Stimulated activated CD4-positive, alpha-beta T cell treated with anti-CD3 and anti-CD28 coated beads, Interleukin-1b, Interleukin-23, amount 100 ng/mL, for 4 hours (primary cell): ENCODE measurements at regions not wholly inside any gene's neighbourhood (a gene's known extent, or its start where the extent isn't known, plus 50 kb on each side); places are given as distances from the start of the nearest gene placed in this dataset.
"Not testable (repeated sequence)": the region's sequence is repeated elsewhere in the genome, so short reads cannot be mapped to it uniquely, and the experiment has no call there.

Experiments
- DNase-seq, 2 donors: peaks; one replicate each; pipeline ENCODE4 v3.0.0-alpha.2; 2020; ENCODE audit warnings: low read depth in 2 of 2

GRCh38 chr9:33695299-33695698 lies 100.1 kb upstream of the PRSS3 start:
- DNase-seq = no peak

DNA sequence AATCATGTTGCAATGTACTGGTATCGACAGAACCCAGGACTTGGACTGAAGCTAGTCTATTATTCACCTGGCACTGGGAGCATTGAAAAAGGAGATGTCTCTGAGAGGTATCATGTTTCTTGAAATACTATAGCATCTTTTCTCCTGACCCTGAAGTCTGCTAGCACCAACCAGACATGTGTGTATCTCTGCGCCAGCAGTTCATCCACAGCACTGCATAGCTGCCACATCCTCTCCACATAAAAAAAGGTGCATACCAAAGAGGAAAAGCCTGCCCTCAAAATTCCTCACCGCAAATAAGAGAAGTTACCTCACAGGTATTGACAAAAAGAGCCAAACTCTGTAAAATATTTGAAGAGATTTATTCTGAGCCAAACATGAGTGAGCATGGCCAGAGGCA lies 99.5 kb upstream of the PRSS3 start:
- no peak for DNase-seq

DNA sequence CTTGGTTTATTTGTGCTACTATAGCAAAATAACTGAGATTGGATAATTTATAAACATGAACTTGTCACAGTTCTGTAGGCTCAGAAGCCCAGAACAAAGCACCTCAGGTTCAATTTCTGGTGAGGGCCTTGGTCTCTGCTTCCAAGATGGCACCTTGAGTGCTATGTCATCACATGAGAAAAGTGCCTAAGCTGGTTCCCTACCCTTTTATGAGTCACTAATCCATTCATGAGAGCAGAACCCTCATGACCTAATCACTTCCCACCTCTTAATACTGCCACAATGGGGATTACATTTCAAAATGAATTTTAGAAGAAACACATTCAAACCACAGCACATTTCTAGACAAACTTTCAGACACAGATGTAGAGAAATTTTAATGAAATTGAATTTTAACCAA lies 98.2 kb upstream of the PRSS3 start:
- no peak for DNase-seq

DNA sequence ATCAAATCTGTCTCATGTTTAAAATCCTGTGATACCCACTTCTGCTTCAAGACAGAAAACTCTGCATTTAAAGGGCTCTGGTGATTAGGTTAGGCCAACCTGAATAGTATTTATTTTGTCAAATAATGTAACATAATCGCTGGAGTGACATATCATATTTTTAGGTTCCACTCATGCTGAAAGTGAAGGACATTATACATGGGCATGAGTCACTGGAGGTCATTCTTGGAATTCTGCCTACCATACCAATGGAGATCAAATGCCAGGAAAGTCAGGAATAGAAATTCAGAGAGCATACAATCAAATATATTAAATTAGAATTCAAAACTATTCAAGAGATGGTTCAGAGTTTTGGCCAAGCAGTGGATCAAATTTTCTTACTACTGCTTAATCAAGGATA lies 97.1 kb upstream of the PRSS3 start:
- DNase-seq = no peak

DNA sequence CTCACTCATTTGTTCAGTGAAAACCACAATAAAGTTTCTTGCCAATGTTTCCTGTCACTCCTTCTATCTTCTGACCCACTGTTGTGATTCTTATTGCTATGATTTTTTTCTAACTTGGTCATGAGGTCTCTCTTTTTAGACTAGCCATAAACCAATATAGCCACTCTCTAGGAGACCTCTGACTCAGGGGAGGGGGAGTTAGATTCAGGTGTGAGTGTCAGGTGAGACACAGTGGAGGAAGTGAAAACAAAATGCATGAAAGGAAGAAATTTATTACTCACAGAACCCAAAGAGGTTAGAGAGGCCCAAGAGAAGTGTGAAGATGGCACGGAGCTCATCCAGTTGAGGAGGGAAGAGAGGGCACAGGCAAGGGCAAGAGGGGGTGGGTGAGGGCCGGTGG lies 94.4 kb upstream of the PRSS3 start:
- not testable (repeated sequence) for DNase-seq

DNA sequence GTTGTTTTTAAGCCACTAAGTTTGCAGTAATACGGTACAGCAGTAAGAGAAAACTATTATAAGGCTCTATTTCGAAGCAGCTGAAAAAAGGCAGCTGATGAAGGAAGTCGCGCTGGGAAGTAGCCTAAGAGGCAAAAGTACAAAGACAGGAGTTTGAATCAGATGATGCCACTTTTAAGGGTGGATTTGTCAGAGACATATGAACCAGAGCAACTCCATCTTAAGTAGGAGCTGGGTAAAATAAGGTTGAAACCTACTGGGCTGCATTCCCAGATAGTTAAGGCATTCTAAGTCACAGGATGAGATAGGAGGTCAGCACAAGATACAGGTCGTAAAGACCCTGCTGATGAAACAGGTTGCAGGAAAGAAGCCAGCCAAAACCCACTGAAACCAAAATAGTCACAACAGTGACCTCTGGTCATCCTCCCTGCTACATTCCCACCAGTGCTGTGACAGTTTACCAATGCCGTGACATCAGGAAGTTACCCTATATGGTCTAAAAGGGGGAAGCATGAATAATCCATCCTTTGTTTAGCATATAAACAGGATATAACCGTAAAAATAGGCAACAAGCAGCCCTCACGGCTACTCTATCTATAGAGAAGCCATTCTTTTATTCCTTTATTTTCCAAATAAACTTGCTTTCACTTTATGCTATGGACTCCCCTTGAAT lies 91.8 kb upstream of the PRSS3 start:
- no peak for DNase-seq

GRCh38 chr9:33705440-33705839 lies 89.9 kb upstream of the PRSS3 start:
- not testable (repeated sequence) for DNase-seq

DNA sequence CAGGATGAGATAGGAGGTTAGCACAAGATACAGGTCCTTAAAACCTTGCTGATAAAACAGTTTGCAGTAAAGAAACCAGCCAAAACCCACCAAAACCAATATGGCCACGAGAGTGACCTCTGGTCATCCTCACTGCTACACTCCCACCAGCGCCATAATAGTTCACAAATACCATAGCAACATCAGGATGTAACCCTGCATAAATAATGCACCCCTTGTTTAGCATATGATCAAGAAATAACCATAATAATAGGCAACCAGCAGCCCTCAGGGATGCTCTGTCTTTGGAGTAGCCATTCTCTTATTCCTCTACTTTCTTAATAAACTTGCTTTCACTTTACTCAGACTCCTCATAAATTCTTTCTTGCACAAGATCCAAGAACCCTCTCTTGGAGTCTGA lies 86.9 kb upstream of the PRSS3 start:
- no peak for DNase-seq

- DNase-seq = no peak
These were observed 86.1 kb upstream of the PRSS3 start for GRCh38 chr9:33709269-33709668.

- not testable (repeated sequence) for DNase-seq
These were observed 83.9 kb upstream of the PRSS3 start for GRCh38 chr9:33711418-33711817.

GRCh38 chr9:33714989-33715388 lies 80.4 kb upstream of the PRSS3 start:
- no peak for DNase-seq

- no peak for DNase-seq
These were observed 76.4 kb upstream of the PRSS3 start for GRCh38 chr9:33718987-33719386.

- DNase-seq = peak; percentile 7 to 23
These were observed 75.6 kb upstream of the PRSS3 start for GRCh38 chr9:33719581-33720374.

DNA sequence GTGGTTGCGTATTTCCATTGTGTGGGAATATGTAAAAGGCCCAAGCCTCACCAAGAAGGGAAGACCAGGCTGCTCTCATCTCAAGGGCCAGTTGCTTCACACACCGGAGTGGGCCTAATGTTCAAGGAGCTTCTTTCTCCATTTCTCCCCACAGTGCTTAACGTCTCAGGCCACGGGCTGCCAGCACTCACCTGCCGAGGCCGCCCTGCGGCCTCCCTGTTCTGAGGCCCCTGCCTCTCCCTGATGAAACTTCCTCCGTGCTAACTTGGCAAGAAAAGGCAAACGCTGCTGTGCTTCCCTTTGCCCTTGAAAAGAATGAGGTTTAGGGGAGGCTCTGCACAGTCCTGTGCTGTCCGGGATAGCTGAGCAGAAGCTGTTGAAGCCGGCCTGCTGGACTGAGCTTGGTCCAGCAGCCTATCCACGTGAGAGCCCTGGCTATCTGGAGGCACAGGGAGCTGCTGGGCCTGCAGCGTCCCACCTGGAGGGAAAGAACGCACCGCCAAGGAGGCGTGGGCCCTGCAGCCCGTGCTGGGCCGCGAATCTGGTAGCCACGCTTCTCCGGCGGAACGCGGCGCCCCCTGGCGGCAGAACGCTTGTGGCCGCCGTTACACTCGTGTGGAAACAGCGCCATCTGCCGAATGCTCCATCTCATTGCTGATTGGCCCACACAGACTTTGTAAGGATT lies 73.5 kb upstream of the PRSS3 start:
- peak; percentile 87 to 89 for DNase-seq

DNA sequence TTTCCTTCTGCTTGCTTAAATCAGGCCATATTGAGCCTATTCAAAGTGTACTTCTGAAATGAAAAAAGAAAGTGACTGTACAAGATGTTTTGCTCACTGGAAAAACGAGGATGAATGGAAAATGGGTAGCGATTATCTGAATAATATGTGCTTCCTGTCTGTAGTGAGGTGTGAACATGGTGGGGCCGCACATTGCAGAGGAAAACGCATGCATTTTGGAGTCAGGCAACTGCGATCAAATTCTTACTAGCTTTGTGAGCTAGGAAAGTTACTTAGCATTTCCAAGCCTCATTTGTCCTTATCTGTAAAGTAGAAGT lies 73.0 kb upstream of the PRSS3 start:
- no peak for DNase-seq

DNA sequence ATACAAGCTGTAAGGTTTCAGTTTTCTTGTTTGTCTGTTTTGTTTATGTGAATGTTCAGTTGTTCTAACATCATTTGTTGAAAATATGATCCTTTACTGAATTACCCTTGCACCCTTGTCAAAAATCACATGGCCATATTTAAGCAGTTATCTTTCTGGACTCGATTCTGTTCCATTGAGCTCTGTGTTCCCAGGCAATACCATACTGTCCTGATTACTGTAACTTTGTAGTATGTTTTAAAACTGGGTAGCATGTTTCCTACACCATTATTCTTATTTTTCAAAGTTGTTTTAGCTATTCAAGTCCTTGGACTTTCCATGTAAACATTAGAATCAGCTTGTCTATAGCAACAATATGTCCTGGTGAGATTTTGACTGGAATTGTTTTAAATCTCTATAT lies 66.7 kb upstream of the PRSS3 start:
- DNase-seq = no peak

GRCh38 chr9:33731142-33731541 lies 64.2 kb upstream of the PRSS3 start:
- DNase-seq = no peak

DNA sequence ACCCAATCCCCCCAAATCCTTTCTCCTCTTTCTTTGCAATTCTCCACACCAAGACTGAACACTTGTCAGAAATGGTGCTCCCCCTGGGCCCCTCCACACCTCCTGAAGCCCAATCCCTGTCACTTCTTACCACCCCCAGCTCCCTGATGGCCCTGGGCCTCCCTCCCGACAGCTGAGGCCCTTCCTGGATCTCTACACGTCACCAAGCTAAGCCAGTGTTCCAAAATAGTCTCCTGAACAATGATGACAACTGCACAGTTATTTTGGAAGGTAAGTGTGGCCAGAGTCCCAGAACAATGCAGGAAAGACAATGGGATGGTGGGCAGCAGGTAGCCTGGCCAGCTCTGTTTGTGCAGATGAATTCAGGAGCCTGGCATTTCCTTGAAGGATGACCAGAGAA lies 63.7 kb upstream of the PRSS3 start:
- DNase-seq = no peak

DNA sequence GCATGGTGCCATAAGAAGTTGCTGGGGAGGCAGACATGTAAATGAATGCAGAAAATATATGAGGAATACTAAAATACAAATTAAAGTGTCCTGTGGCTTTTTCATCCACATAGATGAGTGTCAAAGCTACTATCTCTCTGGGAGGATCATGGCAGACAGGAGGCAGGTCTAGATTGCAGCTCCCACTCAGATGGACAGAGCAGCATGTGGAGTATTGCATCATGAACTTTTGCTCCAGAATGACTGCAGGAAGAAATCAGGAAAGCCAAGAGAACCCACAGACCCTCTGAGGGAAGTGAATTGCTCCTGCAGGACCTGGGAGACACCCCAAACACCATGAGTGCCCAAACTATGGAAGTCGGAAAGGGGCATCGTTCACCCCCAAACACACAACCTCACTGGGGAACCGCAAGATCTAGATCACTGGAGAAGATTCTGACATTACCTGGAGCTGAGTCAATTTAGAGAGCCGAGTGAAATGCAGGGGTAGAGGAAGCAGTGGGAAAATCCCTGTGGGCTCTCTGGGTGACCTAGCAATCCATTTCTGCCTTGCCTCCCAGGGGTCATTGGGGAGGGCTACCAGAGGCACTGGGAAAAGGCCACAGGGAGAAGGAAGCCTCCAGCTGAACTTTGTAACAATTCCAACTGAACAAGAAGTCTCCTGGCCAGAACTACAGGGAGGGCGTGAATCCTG lies 61.0 kb upstream of the PRSS3 start:
- DNase-seq = not testable (repeated sequence)

DNA sequence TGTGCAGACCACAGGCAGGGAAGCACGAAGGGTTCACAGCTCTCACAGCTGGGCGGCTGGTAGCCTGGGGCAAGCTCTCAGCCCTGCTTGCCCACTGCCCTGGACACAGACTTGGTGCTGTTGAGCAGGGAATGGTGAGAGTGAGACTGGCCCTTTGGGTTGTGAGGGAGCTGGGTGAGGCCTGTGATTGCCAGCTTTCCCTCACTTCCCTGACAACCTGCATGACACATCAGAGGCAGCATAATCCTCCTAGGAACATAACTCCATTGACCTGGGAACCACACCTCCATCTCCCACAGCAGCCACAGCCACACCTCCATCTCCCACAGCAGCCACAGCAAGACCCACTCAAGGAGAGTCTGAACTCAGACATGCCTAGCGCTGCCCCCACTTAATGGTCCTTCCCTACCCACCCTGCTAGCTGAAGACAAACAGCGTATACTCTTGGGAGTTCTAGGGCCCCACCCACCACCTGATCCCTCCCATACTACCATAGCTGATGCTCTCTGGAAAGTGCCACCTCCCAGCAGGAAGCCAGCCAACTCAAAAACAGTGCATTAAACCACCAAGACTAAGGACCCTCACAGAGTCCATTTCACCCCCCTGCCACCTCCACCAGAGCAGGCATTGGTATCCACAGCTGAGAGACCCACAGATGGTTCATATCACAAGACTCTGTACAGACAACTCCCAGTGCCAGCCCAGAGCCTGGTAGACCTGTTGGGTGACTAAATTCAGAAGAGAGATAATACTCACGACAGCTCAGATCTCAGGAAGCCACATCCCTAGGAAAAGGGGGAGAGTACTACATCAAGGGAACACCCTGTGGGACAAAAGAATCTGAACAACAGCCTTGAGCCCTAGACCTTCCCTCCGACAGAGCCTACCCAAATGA lies 60.2 kb upstream of the PRSS3 start:
- DNase-seq = not testable (repeated sequence)

GRCh38 chr9:33737811-33738606 lies 57.4 kb upstream of the PRSS3 start:
- no peak for DNase-seq
